Activated CD4-positive, alpha-beta memory T cell treated with anti-CD3 and anti-CD28 coated beads for 36 hours (primary cell): ENCODE measurements at regions not wholly inside any gene's neighbourhood (a gene's known extent, or its start where the extent isn't known, plus 50 kb on each side); places are given as distances from the start of the nearest gene placed in this dataset.
"Not testable (repeated sequence)": the region's sequence is repeated elsewhere in the genome, so short reads cannot be mapped to it uniquely, and the experiment has no call there.

Source experiments
- CTCF ChIA-PET: fragments of 350-600 bp; sonication (Branson Sonifier 250); formaldehyde crosslinking; loops from one replicate; lab custom pipeline; 2021; ENCODE audit warnings: antibody characterized with exemption, inconsistent platforms; lab: Charles Lee
- POLR2A ChIA-PET: fragments of 350-600 bp; sonication (Branson Sonifier 250); formaldehyde crosslinking; loops from one replicate; lab custom pipeline; 2021; ENCODE audit warnings: antibody characterized with exemption; lab: Charles Lee
- DNase-seq: peaks from one replicate; pipeline ENCODE4 v3.0.0-alpha.2; 2020
- H3K27ac Mint-ChIP-seq: one replicate; pipeline ENCODE4 v1.8.0; 2021; ENCODE audit warnings: mixed read lengths
- H3K27me3 Mint-ChIP-seq: one replicate; pipeline ENCODE4 v1.8.0; 2021; ENCODE audit warnings: mixed read lengths
- H3K36me3 Mint-ChIP-seq: one replicate; pipeline ENCODE4 v1.8.0; 2021; ENCODE audit warnings: mixed read lengths
- H3K4me1 Mint-ChIP-seq: one replicate; pipeline ENCODE4 v1.8.0; 2021; ENCODE audit warnings: low read depth, mixed read lengths
- H3K4me3 Mint-ChIP-seq: one replicate; pipeline ENCODE4 v1.8.0; 2021; ENCODE audit warnings: mild to moderate bottlenecking, mixed read lengths
- H3K9me3 Mint-ChIP-seq: one replicate; pipeline ENCODE4 v1.8.0; 2021; ENCODE audit warnings: mixed read lengths
- intact Hi-C: fragments of 100-400 bp; cut with micrococcal nuclease; formaldehyde crosslinking; loops from one replicate; pipeline ENCODE4 v1.15.1; 2023

- intact Hi-C loops = no loop called here
- H3K4me1 Mint-ChIP-seq = no peaks in the 10 kb centered on the region
- no peak overlapping the region for H3K4me3 Mint-ChIP-seq
- no peak overlapping the region for H3K27ac Mint-ChIP-seq
- no peaks in the 10 kb centered on the region for H3K27me3 Mint-ChIP-seq
- H3K9me3 Mint-ChIP-seq = no peaks in the 10 kb centered on the region
- POLR2A ChIA-PET = no interaction called here
- no peak for DNase-seq
- CTCF ChIA-PET = no interaction called here
- no peaks in the 10 kb centered on the region for H3K36me3 Mint-ChIP-seq
Observed at GRCh38 chr4:111957997-111958396, 187.3 kb upstream of the FAM241A start.

- H3K27me3 Mint-ChIP-seq = no peaks in the 10 kb centered on the region
- H3K36me3 Mint-ChIP-seq = no peaks in the 10 kb centered on the region
- DNase-seq = no peak
- intact Hi-C loops = no loop called here
- no peak overlapping the region for H3K27ac Mint-ChIP-seq
- CTCF ChIA-PET = no interaction called here
- no peaks in the 10 kb centered on the region for H3K9me3 Mint-ChIP-seq
- H3K4me3 Mint-ChIP-seq = no peak overlapping the region
- POLR2A ChIA-PET = no interaction called here
- H3K4me1 Mint-ChIP-seq = no peaks in the 10 kb centered on the region
Observed at GRCh38 chr4:111959222-111959621, 186.0 kb upstream of the FAM241A start.

- Mint-ChIP-seq H3K4me3 (no peak overlapping the region), H3K27ac (no peak overlapping the region), H3K27me3 (peaks cover 2% of the 10 kb centered on the region), H3K36me3 (no peaks in the 10 kb centered on the region), H3K4me1 (no peaks in the 10 kb centered on the region), H3K9me3 (no peaks in the 10 kb centered on the region)
- no peak for DNase-seq
- ChIA-PET CTCF (no interaction called here), POLR2A (no interaction called here)
- intact Hi-C loops = no loop called here
Observed at GRCh38 chr4:111960241-111960667, 185.0 kb upstream of the FAM241A start.

- intact Hi-C loops, H3K36me3 Mint-ChIP-seq, H3K4me1 Mint-ChIP-seq, CTCF ChIA-PET, H3K27ac Mint-ChIP-seq, H3K27me3 Mint-ChIP-seq, H3K4me3 Mint-ChIP-seq, POLR2A ChIA-PET, DNase-seq, H3K9me3 Mint-ChIP-seq: not testable (repeated sequence)
Observed at GRCh38 chr4:111961026-111961425, 184.2 kb upstream of the FAM241A start.

GRCh38 chr4:111961809-111962208 is 183.4 kb upstream of the FAM241A start:
- ChIA-PET POLR2A (no interaction called here), CTCF (no interaction called here)
- no peak overlapping the region for H3K4me3 Mint-ChIP-seq
- H3K27ac Mint-ChIP-seq = no peak overlapping the region
- no peaks in the 10 kb centered on the region for H3K36me3 Mint-ChIP-seq
- intact Hi-C loops = no loop called here
- no peaks in the 10 kb centered on the region for H3K9me3 Mint-ChIP-seq
- H3K27me3 Mint-ChIP-seq = peaks cover 2% of the 10 kb centered on the region
- DNase-seq = no peak
- no peaks in the 10 kb centered on the region for H3K4me1 Mint-ChIP-seq

- ChIA-PET POLR2A (no interaction called here), CTCF (no interaction called here)
- H3K4me1 Mint-ChIP-seq = no peaks in the 10 kb centered on the region
- H3K4me3 Mint-ChIP-seq = no peak overlapping the region
- H3K36me3 Mint-ChIP-seq = no peaks in the 10 kb centered on the region
- no peak for DNase-seq
- no peaks in the 10 kb centered on the region for H3K9me3 Mint-ChIP-seq
- intact Hi-C loops = no loop called here
- peaks cover 2% of the 10 kb centered on the region for H3K27me3 Mint-ChIP-seq
- H3K27ac Mint-ChIP-seq = no peak overlapping the region
Observed at GRCh38 chr4:111963158-111963700, 182.0 kb upstream of the FAM241A start.

- ChIA-PET POLR2A (no interaction called here), CTCF (no interaction called here)
- no peaks in the 10 kb centered on the region for H3K4me1 Mint-ChIP-seq
- no peaks in the 10 kb centered on the region for H3K9me3 Mint-ChIP-seq
- no peak for DNase-seq
- H3K36me3 Mint-ChIP-seq = no peaks in the 10 kb centered on the region
- H3K4me3 Mint-ChIP-seq = no peak overlapping the region
- no peaks in the 10 kb centered on the region for H3K27me3 Mint-ChIP-seq
- H3K27ac Mint-ChIP-seq = no peak overlapping the region
- intact Hi-C loops = no loop called here
Observed at GRCh38 chr4:111977419-111977965, 167.8 kb upstream of the FAM241A start.

- DNase-seq = no peak
- CTCF ChIA-PET = no interaction called here
- POLR2A ChIA-PET = no interaction called here
Observed at GRCh38 chr4:111979921-111980320, 165.3 kb upstream of the FAM241A start.

GRCh38 chr4:111982089-111982488 is 163.2 kb upstream of the FAM241A start:
- no peaks in the 10 kb centered on the region for H3K36me3 Mint-ChIP-seq
- CTCF ChIA-PET = no interaction called here
- no peaks in the 10 kb centered on the region for H3K4me1 Mint-ChIP-seq
- intact Hi-C loops = no loop called here
- H3K4me3 Mint-ChIP-seq = no peak overlapping the region
- H3K27me3 Mint-ChIP-seq = peaks cover 2% of the 10 kb centered on the region
- H3K27ac Mint-ChIP-seq = no peak overlapping the region
- POLR2A ChIA-PET = no interaction called here
- no peaks in the 10 kb centered on the region for H3K9me3 Mint-ChIP-seq
- no peak for DNase-seq

More at GRCh38 chr4:111979921-111980320, 165.3 kb upstream of the FAM241A start:
- no peak overlapping the region for H3K27ac Mint-ChIP-seq
- H3K4me1 Mint-ChIP-seq = no peaks in the 10 kb centered on the region
- no peak overlapping the region for H3K4me3 Mint-ChIP-seq
- H3K9me3 Mint-ChIP-seq = no peaks in the 10 kb centered on the region
- no peaks in the 10 kb centered on the region for H3K36me3 Mint-ChIP-seq
- H3K27me3 Mint-ChIP-seq = no peaks in the 10 kb centered on the region
- intact Hi-C loops = no loop called here

GRCh38 chr4:111984169-111984819 is 161.0 kb upstream of the FAM241A start:
- H3K27ac Mint-ChIP-seq = no peak overlapping the region
- ChIA-PET POLR2A (interaction anchor here (0.6 kb wide), 1 partner anchor 1247 kb away, joined by 3 read pairs; no protein-coding TSS in a partner anchor), CTCF (no interaction called here)
- H3K36me3 Mint-ChIP-seq = no peaks in the 10 kb centered on the region
- intact Hi-C loops = no loop called here
- no peak overlapping the region for H3K4me3 Mint-ChIP-seq
- no peaks in the 10 kb centered on the region for H3K9me3 Mint-ChIP-seq
- no peak for DNase-seq
- no peaks in the 10 kb centered on the region for H3K4me1 Mint-ChIP-seq
- peaks cover 2% of the 10 kb centered on the region for H3K27me3 Mint-ChIP-seq

GRCh38 chr4:111985426-111985825 is 159.8 kb upstream of the FAM241A start:
- DNase-seq = no peak
- H3K36me3 Mint-ChIP-seq = no peaks in the 10 kb centered on the region
- peaks cover 2% of the 10 kb centered on the region for H3K27me3 Mint-ChIP-seq
- CTCF ChIA-PET = no interaction called here
- POLR2A ChIA-PET = no interaction called here
- no peaks in the 10 kb centered on the region for H3K4me1 Mint-ChIP-seq
- H3K9me3 Mint-ChIP-seq = no peaks in the 10 kb centered on the region
- intact Hi-C loops = no loop called here
- no peak overlapping the region for H3K27ac Mint-ChIP-seq
- H3K4me3 Mint-ChIP-seq = no peak overlapping the region

GRCh38 chr4:111986095-111986494 is 159.2 kb upstream of the FAM241A start:
- ChIA-PET POLR2A (no interaction called here), CTCF (no interaction called here)
- intact Hi-C loops = no loop called here

GRCh38 chr4:111988514-111988913 is 156.7 kb upstream of the FAM241A start:
- ChIA-PET CTCF (no interaction called here), POLR2A (no interaction called here)
- Mint-ChIP-seq H3K27ac (no peak overlapping the region), H3K4me1 (no peaks in the 10 kb centered on the region), H3K9me3 (no peaks in the 10 kb centered on the region), H3K36me3 (no peaks in the 10 kb centered on the region), H3K27me3 (peaks cover 2% of the 10 kb centered on the region), H3K4me3 (no peak overlapping the region)
- intact Hi-C loops = no loop called here
- DNase-seq = no peak

More at GRCh38 chr4:111986095-111986494, 159.2 kb upstream of the FAM241A start:
- no peaks in the 10 kb centered on the region for H3K9me3 Mint-ChIP-seq
- no peak for DNase-seq
- no peaks in the 10 kb centered on the region for H3K4me1 Mint-ChIP-seq
- no peaks in the 10 kb centered on the region for H3K36me3 Mint-ChIP-seq
- H3K27me3 Mint-ChIP-seq = peaks cover 2% of the 10 kb centered on the region
- no peak overlapping the region for H3K27ac Mint-ChIP-seq
- no peak overlapping the region for H3K4me3 Mint-ChIP-seq
